CD4-positive, alpha-beta T cell treated with Interleukin-10 for 1 hour (primary cell): ENCODE measurements at regions not wholly inside any gene's neighbourhood (a gene's known extent, or its start where the extent isn't known, plus 50 kb on each side); places are given as distances from the start of the nearest gene placed in this dataset.
A peak's percentile ranks its signal among the peaks of the same experiment; 100 is the strongest.
"Not testable (repeated sequence)": the region's sequence is repeated elsewhere in the genome, so short reads cannot be mapped to it uniquely, and the experiment has no call there.

Experiments used
- DNase-seq: peaks from one replicate; pipeline ENCODE4 v3.0.0-alpha.2; 2020

GRCh38 chr3:11898611-11899325, 52.1 kb upstream of the TAMM41 start:
- DNase-seq: no peak

GRCh38 chr3:11899389-11899788, 52.7 kb upstream of the TAMM41 start:
- DNase-seq: not testable (repeated sequence)

GRCh38 chr3:11899826-11900225, 53.1 kb upstream of the TAMM41 start:
- DNase-seq: no peak

- no peak for DNase-seq
Measured at GRCh38 chr3:11900824-11901223, 54.1 kb upstream of the TAMM41 start.

- no peak for DNase-seq
Measured at GRCh38 chr3:11901286-11901875, 54.7 kb upstream of the TAMM41 start.

GRCh38 chr3:11903047-11903446, 56.4 kb upstream of the TAMM41 start:
- DNase-seq: no peak

GRCh38 chr3:11903447-11903846, 56.8 kb upstream of the TAMM41 start:
- no peak for DNase-seq

- no peak for DNase-seq
Measured at GRCh38 chr3:11904157-11904556, 57.5 kb upstream of the TAMM41 start.

- DNase-seq: no peak
Measured at GRCh38 chr3:11906407-11906806, 59.7 kb upstream of the TAMM41 start.

- DNase-seq: no peak
Measured at GRCh38 chr3:11907667-11908660, 61.3 kb upstream of the TAMM41 start.

GRCh38 chr3:11908981-11909698, 62.5 kb upstream of the TAMM41 start:
- DNase-seq: peak; percentile 27

GRCh38 chr3:11909726-11910125, 63.0 kb upstream of the TAMM41 start:
- DNase-seq: no peak

- DNase-seq: not testable (repeated sequence)
Measured at GRCh38 chr3:11910216-11910930, 63.7 kb upstream of the TAMM41 start.

- no peak for DNase-seq
Measured at GRCh38 chr3:11910971-11911531, 64.4 kb upstream of the TAMM41 start.

- DNase-seq: not testable (repeated sequence)
Measured at GRCh38 chr3:11911887-11912286, 65.2 kb upstream of the TAMM41 start.

GRCh38 chr3:11913316-11913715, 66.6 kb upstream of the TAMM41 start:
- no peak for DNase-seq

- no peak for DNase-seq
Measured at GRCh38 chr3:11914041-11914440, 67.4 kb upstream of the TAMM41 start.

GRCh38 chr3:11914651-11915050, 68.0 kb upstream of the TAMM41 start:
- DNase-seq: no peak

- no peak for DNase-seq
Measured at GRCh38 chr3:11915621-11916424, 69.1 kb upstream of the TAMM41 start.

- not testable (repeated sequence) for DNase-seq
Measured at GRCh38 chr3:11916425-11916762, 69.7 kb upstream of the TAMM41 start.

- no peak for DNase-seq
Measured at GRCh38 chr3:11917051-11917450, 70.4 kb upstream of the TAMM41 start.
